ENCODE measurements at regions not wholly inside any gene's neighbourhood (a gene's known extent, or its start where the extent isn't known, plus 50 kb on each side); places are given as distances from the start of the nearest gene placed in this dataset.

- no peak for TF ChIP-seq CTCF (IDR thresholded peaks at IDR 0.05)
- no peak for TF ChIP-seq EZH2 (IDR thresholded peaks at IDR 0.05; ENCODE audit: borderline replicate concordance, insufficient read depth, low read depth, low read length, poor library complexity, severe bottlenecking)
These were observed 195.2 kb downstream of the MDFIC start for GRCh38 chr7:115116773-115117715.
